GM21723 (cell line): ENCODE measurements at regions not wholly inside any gene's neighbourhood (a gene's known extent, or its start where the extent isn't known, plus 50 kb on each side); places are given as distances from the start of the nearest gene placed in this dataset.

Experiments
- ATAC-seq: cut with Tn5 transposase; IDR thresholded peaks from one replicate; pipeline ENCODE4 v1.9.1; 2021; ENCODE audit warnings: mild to moderate bottlenecking, moderate library complexity; ENCODE audit not compliant: unreplicated experiment

- ATAC-seq: no peak
Measured at GRCh38 chr6:141346535-141346934, 786.2 kb upstream of the GJE1 start.

GRCh38 chr6:141337191-141337590 lies 795.5 kb upstream of the GJE1 start:
- no peak for ATAC-seq

- no peak for ATAC-seq
Measured at GRCh38 chr6:141335477-141336273, 797.0 kb upstream of the GJE1 start.

- no peak for ATAC-seq
Measured at GRCh38 chr6:141326925-141327324, 805.8 kb upstream of the GJE1 start.

GRCh38 chr6:141326426-141326825 lies 806.3 kb upstream of the GJE1 start:
- peak; percentile 53 for ATAC-seq

GRCh38 chr6:141321493-141322347 lies 811.0 kb upstream of the GJE1 start:
- ATAC-seq: no peak

GRCh38 chr6:141316236-141316635 lies 816.5 kb upstream of the GJE1 start:
- no peak for ATAC-seq

GRCh38 chr6:141313986-141314385 lies 818.7 kb upstream of the GJE1 start:
- no peak for ATAC-seq

GRCh38 chr6:141309295-141309694 lies 823.4 kb upstream of the GJE1 start:
- ATAC-seq: no peak

GRCh38 chr6:141307309-141307998 lies 825.3 kb upstream of the GJE1 start:
- no peak for ATAC-seq

- no peak for ATAC-seq
Measured at GRCh38 chr6:141303907-141304306, 828.8 kb upstream of the GJE1 start.

- no peak for ATAC-seq
Measured at GRCh38 chr6:141301779-141302178, 830.9 kb upstream of the GJE1 start.

GRCh38 chr6:141290941-141291721 lies 841.6 kb upstream of the GJE1 start:
- no peak for ATAC-seq

GRCh38 chr6:141288947-141289346 lies 843.8 kb upstream of the GJE1 start:
- no peak for ATAC-seq

- ATAC-seq: no peak
Measured at GRCh38 chr6:141282263-141282662, 850.5 kb upstream of the GJE1 start.

GRCh38 chr6:141269684-141270083 lies 863.0 kb upstream of the GJE1 start:
- no peak for ATAC-seq

GRCh38 chr6:141267420-141267819 lies 865.3 kb upstream of the GJE1 start:
- ATAC-seq: no peak

- ATAC-seq: no peak
Measured at GRCh38 chr6:141265756-141266623, 866.7 kb upstream of the GJE1 start.

- no peak for ATAC-seq
Measured at GRCh38 chr6:141264101-141264500, 868.6 kb upstream of the GJE1 start.

GRCh38 chr6:141261672-141262060 lies 871.1 kb upstream of the GJE1 start:
- no peak for ATAC-seq
